ENCODE measurements at regions not wholly inside any gene's neighbourhood (a gene's known extent, or its start where the extent isn't known, plus 50 kb on each side); places are given as distances from the start of the nearest gene placed in this dataset.
"Not testable (repeated sequence)": the region's sequence is repeated elsewhere in the genome, so short reads cannot be mapped to it uniquely, and the experiment has no call there.

DNA sequence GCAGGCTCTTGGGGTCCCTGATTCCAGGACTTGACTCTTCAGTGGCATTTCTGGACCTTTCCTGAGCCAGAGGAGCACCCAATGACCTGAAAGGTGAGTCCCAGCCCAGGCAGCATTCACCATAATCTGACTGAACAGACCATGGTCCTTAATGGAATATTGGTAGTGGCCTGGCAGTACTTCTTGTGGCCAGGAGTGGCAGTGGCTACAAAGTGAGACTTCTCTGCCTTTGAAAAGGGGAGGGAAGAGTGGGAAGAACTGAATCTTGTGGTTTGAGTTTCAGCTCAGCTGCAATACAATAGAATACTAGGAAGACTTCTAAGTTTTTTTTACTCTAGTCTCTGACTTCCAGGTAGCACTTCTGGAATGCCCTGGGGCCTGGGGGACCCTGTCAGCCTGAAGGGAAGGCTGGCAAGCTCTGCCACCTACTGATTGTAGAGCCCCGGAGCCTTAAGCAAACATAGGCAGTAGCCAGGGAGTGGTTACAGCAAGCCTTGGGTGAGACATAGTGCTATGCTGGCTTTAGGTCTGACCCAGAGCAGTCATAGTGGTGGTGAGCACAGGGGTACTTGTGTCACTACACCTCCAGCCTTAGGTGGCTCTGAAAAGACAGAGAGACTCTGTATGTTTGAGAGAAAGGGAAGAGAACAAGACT is 674.2 kb upstream of the MANEA start:
- Histone ChIP-seq H3K36me3 (no peaks in the 10 kb centered on the region), H3K9me3 (no peaks in the 10 kb centered on the region), H3K27me3 (no peaks in the 10 kb centered on the region), H3K27ac (no peak overlapping the region), H3K4me3 (no peak overlapping the region), H3K4me1 (ENCODE audit: insufficient read depth) (no peaks in the 10 kb centered on the region)
- intact Hi-C loops (cut with DNase I), result no loop called here
- DNase-seq, result no peak
- WGBS, 3 donors, result 77 to 91% (median 79%) methylated on average over 1 of the region's 1 CpG
- TF ChIP-seq, protein P1, sequence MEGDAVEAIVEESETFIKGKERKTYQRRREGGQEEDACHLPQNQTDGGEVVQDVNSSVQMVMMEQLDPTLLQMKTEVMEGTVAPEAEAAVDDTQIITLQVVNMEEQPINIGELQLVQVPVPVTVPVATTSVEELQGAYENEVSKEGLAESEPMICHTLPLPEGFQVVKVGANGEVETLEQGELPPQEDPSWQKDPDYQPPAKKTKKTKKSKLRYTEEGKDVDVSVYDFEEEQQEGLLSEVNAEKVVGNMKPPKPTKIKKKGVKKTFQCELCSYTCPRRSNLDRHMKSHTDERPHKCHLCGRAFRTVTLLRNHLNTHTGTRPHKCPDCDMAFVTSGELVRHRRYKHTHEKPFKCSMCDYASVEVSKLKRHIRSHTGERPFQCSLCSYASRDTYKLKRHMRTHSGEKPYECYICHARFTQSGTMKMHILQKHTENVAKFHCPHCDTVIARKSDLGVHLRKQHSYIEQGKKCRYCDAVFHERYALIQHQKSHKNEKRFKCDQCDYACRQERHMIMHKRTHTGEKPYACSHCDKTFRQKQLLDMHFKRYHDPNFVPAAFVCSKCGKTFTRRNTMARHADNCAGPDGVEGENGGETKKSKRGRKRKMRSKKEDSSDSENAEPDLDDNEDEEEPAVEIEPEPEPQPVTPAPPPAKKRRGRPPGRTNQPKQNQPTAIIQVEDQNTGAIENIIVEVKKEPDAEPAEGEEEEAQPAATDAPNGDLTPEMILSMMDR (IDR thresholded peaks at IDR 0.05), result no peak
- TF ChIP-seq EP300 (IDR thresholded peaks at IDR 0.05), result no peak
- TF ChIP-seq POLR2A (IDR thresholded peaks at IDR 0.05), result no peak

GRCh38 chr6:94899191-94899590 is 678.1 kb upstream of the MANEA start:
- TF ChIP-seq POLR2A (IDR thresholded peaks at IDR 0.05), result no peak
- TF ChIP-seq EP300 (IDR thresholded peaks at IDR 0.05), result no peak
- TF ChIP-seq, protein P1 (IDR thresholded peaks at IDR 0.05), result no peak
- 68 to 83% (median 72%) methylated on average over 2 of the region's 2 CpGs for WGBS, 3 donors

DNA sequence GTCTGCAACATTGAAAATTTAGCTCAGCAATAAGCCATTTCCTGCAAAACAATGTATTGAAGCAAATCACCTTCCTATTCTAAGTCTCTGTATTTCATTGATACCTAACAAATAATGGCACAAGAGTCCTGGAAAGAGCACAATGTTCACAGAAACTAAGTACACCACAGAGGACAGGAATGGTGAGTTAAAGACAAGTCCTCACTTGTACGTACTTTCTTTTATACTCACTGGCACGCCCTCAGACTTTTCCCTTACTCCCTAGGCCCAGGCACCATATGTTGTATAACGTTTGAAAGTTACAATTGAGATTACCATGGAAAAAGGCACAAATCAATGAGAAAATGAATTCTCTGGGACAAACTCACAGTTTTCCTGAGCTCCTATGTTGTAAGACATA is 683.0 kb upstream of the MANEA start:
- TF ChIP-seq, protein P1 (IDR thresholded peaks at IDR 0.05), result no peak
- TF ChIP-seq POLR2A (IDR thresholded peaks at IDR 0.05) (no peak), EP300 (IDR thresholded peaks at IDR 0.05) (no peak)
- WGBS, 3 donors, result 58 to 72% (median 58%) methylated on average over 3 of the region's 3 CpGs
- intact Hi-C loops (cut with DNase I), result no loop called here

More at GRCh38 chr6:94899191-94899590, 678.1 kb upstream of the MANEA start:
- Histone ChIP-seq H3K27me3 (no peaks in the 10 kb centered on the region), H3K9me3 (no peaks in the 10 kb centered on the region), H3K4me3 (no peak overlapping the region), H3K36me3 (no peaks in the 10 kb centered on the region), H3K27ac (no peak overlapping the region), H3K4me1 (ENCODE audit: insufficient read depth) (no peaks in the 10 kb centered on the region)
- no peak for DNase-seq
- intact Hi-C loops (cut with DNase I), result no loop called here

DNA sequence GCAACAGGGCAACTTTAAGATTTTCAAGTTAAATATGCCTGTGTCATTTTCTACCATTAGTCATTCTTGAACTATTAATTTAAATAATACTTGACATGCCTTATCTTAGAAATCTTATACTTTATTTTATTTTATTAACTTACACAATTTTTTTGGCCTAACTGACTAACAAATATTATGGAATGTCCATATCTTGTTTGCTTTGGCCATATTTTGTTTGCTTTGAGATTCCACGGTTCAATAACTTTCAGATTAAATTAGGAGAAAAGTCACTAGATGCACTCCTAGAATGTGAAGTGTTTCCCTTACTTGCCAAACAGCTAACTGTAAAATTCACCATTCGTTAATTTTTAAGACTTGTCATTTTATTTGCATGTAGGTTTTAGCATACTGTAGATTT is 684.0 kb upstream of the MANEA start:
- TF ChIP-seq POLR2A (IDR thresholded peaks at IDR 0.05) (no peak), EP300 (IDR thresholded peaks at IDR 0.05) (no peak)
- TF ChIP-seq, protein P1 (IDR thresholded peaks at IDR 0.05), result no peak
- Histone ChIP-seq H3K36me3 (no peaks in the 10 kb centered on the region), H3K27ac (no peak overlapping the region), H3K4me3 (no peak overlapping the region), H3K4me1 (ENCODE audit: insufficient read depth) (no peaks in the 10 kb centered on the region), H3K27me3 (no peaks in the 10 kb centered on the region), H3K9me3 (no peaks in the 10 kb centered on the region)
- intact Hi-C loops (cut with DNase I), result no loop called here
- no peak for DNase-seq
- 54 to 80% (median 66%) methylated on average over 2 of the region's 2 CpGs for WGBS, 3 donors

More for the DNA sequence above, 683.0 kb upstream of the MANEA start:
- no peaks in the 10 kb centered on the region for H3K9me3 ChIP-seq
- no peak overlapping the region for H3K27ac ChIP-seq
- H3K36me3 ChIP-seq, result no peaks in the 10 kb centered on the region
- H3K4me1 ChIP-seq (ENCODE audit: insufficient read depth), result no peaks in the 10 kb centered on the region
- no peaks in the 10 kb centered on the region for H3K27me3 ChIP-seq
- DNase-seq, result no peak
- no peak overlapping the region for H3K4me3 ChIP-seq

DNA sequence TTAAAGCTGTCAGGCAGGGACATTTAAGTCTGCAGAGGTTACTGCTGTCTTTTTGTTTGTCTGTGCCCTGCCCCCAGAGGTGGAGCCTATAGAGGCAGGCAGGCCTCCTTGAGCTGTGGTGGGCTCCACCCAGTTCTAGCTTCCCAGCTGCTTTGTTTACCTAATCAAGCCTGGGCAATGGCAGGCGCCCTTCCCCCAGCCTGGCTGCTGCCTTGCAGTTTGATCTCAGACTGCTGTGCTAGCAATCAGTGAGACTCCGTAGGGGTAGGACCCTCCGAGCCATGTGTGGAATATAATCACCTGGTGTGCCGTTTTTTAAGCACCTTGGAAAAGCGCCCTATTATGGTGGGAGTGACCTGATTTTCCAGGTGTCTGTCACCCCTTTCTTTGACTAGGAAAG is 703.5 kb upstream of the MANEA start:
- H3K9me3 ChIP-seq; H3K27ac ChIP-seq; H3K4me1 ChIP-seq (ENCODE audit: insufficient read depth); intact Hi-C loops (cut with DNase I); H3K4me3 ChIP-seq; H3K36me3 ChIP-seq; H3K27me3 ChIP-seq; DNase-seq: not testable (repeated sequence)
- 63 to 80% (median 73%) methylated on average over 5 of the region's 5 CpGs for WGBS, 3 donors

Measured in ovary (tissue), 7 donors.